SK-N-SH treated with all-trans-retinoic acid at 6 μM for 48 hours (cell line): ENCODE measurements at regions not wholly inside any gene's neighbourhood (a gene's known extent, or its start where the extent isn't known, plus 50 kb on each side); places are given as distances from the start of the nearest gene placed in this dataset.
"Not testable (repeated sequence)": the region's sequence is repeated elsewhere in the genome, so short reads cannot be mapped to it uniquely, and the experiment has no call there.

ENCODE experiments used
- ATAC-seq: fragments of 200-7000 bp; cut with Tn5 transposase; 3 replicates; pipeline ENCODE4 v1.9.1; 2020; ENCODE audit warnings: mild to moderate bottlenecking, moderate library complexity
- ARNTL ChIP-seq: fragments of 450-650 bp; formaldehyde crosslinking; IDR thresholded peaks from 2 replicates; pipeline ENCODE4 v1.5.0; 2020; ENCODE audit warnings: low read depth, mild to moderate bottlenecking, moderate library complexity, borderline replicate concordance
- CSDC2 ChIP-seq: fragments of 250-450 bp; sonication (Bioruptor Pico); IDR thresholded peaks from 2 replicates; pipeline ENCODE4 v1.5.0; 2020; ENCODE audit warnings: mild to moderate bottlenecking, moderate library complexity
- CSRNP3 ChIP-seq: fragments of 250-450 bp; sonication (Bioruptor Pico); IDR thresholded peaks from 2 replicates; pipeline ENCODE4 v1.5.1; 2021; ENCODE audit warnings: mild to moderate bottlenecking, moderate library complexity
- ESRRG ChIP-seq: fragments of 250-450 bp; sonication (Bioruptor Pico); IDR thresholded peaks from 2 replicates; pipeline ENCODE4 v1.6.1; 2021; ENCODE audit warnings: mild to moderate bottlenecking
- GLIS3 ChIP-seq: fragments of 250-450 bp; sonication (Bioruptor Pico); IDR thresholded peaks from 2 replicates; pipeline ENCODE4 v1.5.0; 2020; ENCODE audit warnings: mild to moderate bottlenecking, moderate library complexity
- SNAI2 ChIP-seq: fragments of 250-450 bp; sonication (Bioruptor Pico); IDR thresholded peaks from 2 replicates; pipeline ENCODE4 v1.5.0; 2020; ENCODE audit warnings: mild to moderate bottlenecking, moderate library complexity
- TCF4 ChIP-seq: fragments of 250-450 bp; sonication (Bioruptor Pico); IDR thresholded peaks from 2 replicates; pipeline ENCODE4 v1.8.0; 2021; ENCODE audit warnings: mild to moderate bottlenecking, moderate library complexity, borderline replicate concordance
- TOX ChIP-seq: fragments of 250-450 bp; sonication (Bioruptor Pico); IDR thresholded peaks from 2 replicates; pipeline ENCODE4 v1.8.0; 2021; ENCODE audit warnings: mild to moderate bottlenecking, moderate library complexity, borderline replicate concordance
- ZC3H10 ChIP-seq: fragments of 250-450 bp; sonication (Bioruptor Pico); IDR thresholded peaks from 2 replicates; pipeline ENCODE4 v1.5.1; 2021; ENCODE audit warnings: mild to moderate bottlenecking, moderate library complexity
- ZFP3 ChIP-seq: fragments of 250-450 bp; sonication (Bioruptor Pico); IDR thresholded peaks from 2 replicates; pipeline ENCODE4 v1.5.0; 2020; ENCODE audit warnings: mild to moderate bottlenecking, moderate library complexity
- ZFP30 ChIP-seq: fragments of 450-650 bp; formaldehyde crosslinking; IDR thresholded peaks from 2 replicates; pipeline ENCODE4 v1.5.0; 2022; ENCODE audit warnings: mild to moderate bottlenecking, moderate library complexity
- ZNF565 ChIP-seq: fragments of 450-650 bp; formaldehyde crosslinking; conservative IDR thresholded peaks from 2 replicates; pipeline ENCODE4 v1.5.0; 2020; ENCODE audit warnings: low read depth, mild to moderate bottlenecking, moderate library complexity
- ZNF70 ChIP-seq: fragments of 450-650 bp; formaldehyde crosslinking; IDR thresholded peaks from 2 replicates; pipeline ENCODE4 v1.5.0; 2020; ENCODE audit warnings: mild to moderate bottlenecking, moderate library complexity
- ZNF8 ChIP-seq: fragments of 450-650 bp; formaldehyde crosslinking; IDR thresholded peaks from 2 replicates; pipeline ENCODE4 v1.5.0; 2020; ENCODE audit warnings: mild to moderate bottlenecking, moderate library complexity
- TF ChIP-seq, protein P1 (sequence below): fragments of 250-450 bp; sonication (Bioruptor Pico); IDR thresholded peaks from 2 replicates; pipeline ENCODE4 v1.8.0; 2021; ENCODE audit warnings: low read depth, mild to moderate bottlenecking, moderate library complexity, borderline replicate concordance
- TF ChIP-seq, protein P2 (sequence below): fragments of 250-450 bp; sonication (Bioruptor Pico); IDR thresholded peaks from 2 replicates; pipeline ENCODE4 v1.5.1; 2020; ENCODE audit warnings: low read depth, mild to moderate bottlenecking, moderate library complexity
- TF ChIP-seq, protein P3 (sequence below): fragments of 250-450 bp; sonication (Bioruptor Pico); IDR thresholded peaks from 2 replicates; pipeline ENCODE4 v1.8.0; 2020; ENCODE audit warnings: mild to moderate bottlenecking, moderate library complexity, borderline replicate concordance
- TF ChIP-seq, protein P4 (sequence below): fragments of 250-450 bp; sonication (Bioruptor Pico); IDR thresholded peaks from 2 replicates; pipeline ENCODE4 v1.5.0; 2020; ENCODE audit warnings: mild to moderate bottlenecking, moderate library complexity

DNA sequence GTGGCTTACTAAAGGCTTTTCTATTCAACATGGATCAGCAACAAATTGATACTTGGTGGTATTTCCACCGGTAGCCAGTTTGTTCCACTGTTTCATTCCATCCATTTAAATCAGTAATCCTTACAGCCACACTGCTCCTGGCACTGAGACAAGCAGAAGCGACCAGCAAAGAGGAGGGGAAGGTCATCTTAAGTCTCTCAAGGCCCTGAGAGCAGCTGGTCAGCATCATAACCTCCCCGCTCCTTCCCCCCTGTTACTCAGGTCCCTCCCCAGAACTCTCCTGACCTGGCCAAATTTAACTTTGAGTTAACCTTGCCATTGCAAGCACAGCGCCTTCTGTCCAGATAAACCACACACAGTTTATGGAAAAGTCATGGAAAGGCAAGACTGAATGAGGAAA lies 331.3 kb upstream of the KLF3 start:
- no peak for ATAC-seq
- TF ChIP-seq CSDC2 (CRISPR knock-in tag) (no peak), CSRNP3 (CRISPR knock-in tag) (no peak), ESRRG (no peak)

GRCh38 chr4:38333219-38333618 lies 330.8 kb upstream of the KLF3 start:
- no peak for ATAC-seq
- TF ChIP-seq ESRRG (no peak), ZNF565 (CRISPR knock-in tag) (no peak), ZNF70 (CRISPR knock-in tag) (no peak), ARNTL (CRISPR knock-in tag) (no peak), GLIS3 (CRISPR knock-in tag) (no peak), TOX (CRISPR knock-in tag) (no peak)

DNA sequence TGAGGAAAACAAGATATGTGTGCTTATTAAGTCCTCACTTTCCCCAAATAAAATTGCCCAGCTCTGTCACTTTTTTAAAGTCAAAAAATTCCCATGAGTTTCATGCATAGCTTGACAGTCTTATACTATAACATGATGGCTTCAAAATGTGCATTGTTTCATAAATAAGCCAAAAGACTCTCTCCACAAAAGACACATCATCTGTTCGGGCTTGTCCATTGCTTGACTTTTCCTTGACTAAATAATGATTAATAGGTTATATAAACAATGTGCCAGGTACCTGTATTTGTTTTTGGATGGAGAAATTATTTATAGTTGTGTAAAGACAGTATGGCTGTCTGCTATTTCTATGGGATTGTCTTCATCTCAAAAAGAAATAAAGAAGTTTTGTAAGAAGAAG lies 329.2 kb upstream of the KLF3 start:
- TF ChIP-seq, protein P1, sequence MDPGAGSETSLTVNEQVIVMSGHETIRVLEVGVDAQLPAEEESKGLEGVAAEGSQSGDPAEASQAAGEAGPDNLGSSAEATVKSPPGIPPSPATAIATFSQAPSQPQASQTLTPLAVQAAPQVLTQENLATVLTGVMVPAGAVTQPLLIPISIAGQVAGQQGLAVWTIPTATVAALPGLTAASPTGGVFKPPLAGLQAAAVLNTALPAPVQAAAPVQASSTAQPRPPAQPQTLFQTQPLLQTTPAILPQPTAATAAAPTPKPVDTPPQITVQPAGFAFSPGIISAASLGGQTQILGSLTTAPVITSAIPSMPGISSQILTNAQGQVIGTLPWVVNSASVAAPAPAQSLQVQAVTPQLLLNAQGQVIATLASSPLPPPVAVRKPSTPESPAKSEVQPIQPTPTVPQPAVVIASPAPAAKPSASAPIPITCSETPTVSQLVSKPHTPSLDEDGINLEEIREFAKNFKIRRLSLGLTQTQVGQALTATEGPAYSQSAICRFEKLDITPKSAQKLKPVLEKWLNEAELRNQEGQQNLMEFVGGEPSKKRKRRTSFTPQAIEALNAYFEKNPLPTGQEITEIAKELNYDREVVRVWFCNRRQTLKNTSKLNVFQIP (CRISPR knock-in tag) = no peak
- TF ChIP-seq ZC3H10 (CRISPR knock-in tag) (no peak), ZFP30 (CRISPR knock-in tag) (no peak), ZNF8 (CRISPR knock-in tag) (no peak), TCF4 (CRISPR knock-in tag) (no peak), ARNTL (CRISPR knock-in tag) (no peak), CSDC2 (CRISPR knock-in tag) (no peak), SNAI2 (CRISPR knock-in tag) (no peak), TOX (CRISPR knock-in tag) (no peak), ZNF565 (CRISPR knock-in tag) (no peak), ZFP3 (CRISPR knock-in tag) (no peak), ZNF70 (CRISPR knock-in tag) (no peak), ESRRG (no peak)
- TF ChIP-seq, protein P2, sequence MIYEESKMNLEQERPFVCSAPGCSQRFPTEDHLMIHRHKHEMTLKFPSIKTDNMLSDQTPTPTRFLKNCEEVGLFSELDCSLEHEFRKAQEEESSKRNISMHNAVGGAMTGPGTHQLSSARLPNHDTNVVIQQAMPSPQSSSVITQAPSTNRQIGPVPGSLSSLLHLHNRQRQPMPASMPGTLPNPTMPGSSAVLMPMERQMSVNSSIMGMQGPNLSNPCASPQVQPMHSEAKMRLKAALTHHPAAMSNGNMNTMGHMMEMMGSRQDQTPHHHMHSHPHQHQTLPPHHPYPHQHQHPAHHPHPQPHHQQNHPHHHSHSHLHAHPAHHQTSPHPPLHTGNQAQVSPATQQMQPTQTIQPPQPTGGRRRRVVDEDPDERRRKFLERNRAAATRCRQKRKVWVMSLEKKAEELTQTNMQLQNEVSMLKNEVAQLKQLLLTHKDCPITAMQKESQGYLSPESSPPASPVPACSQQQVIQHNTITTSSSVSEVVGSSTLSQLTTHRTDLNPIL = no peak
- TF ChIP-seq, protein P3, sequence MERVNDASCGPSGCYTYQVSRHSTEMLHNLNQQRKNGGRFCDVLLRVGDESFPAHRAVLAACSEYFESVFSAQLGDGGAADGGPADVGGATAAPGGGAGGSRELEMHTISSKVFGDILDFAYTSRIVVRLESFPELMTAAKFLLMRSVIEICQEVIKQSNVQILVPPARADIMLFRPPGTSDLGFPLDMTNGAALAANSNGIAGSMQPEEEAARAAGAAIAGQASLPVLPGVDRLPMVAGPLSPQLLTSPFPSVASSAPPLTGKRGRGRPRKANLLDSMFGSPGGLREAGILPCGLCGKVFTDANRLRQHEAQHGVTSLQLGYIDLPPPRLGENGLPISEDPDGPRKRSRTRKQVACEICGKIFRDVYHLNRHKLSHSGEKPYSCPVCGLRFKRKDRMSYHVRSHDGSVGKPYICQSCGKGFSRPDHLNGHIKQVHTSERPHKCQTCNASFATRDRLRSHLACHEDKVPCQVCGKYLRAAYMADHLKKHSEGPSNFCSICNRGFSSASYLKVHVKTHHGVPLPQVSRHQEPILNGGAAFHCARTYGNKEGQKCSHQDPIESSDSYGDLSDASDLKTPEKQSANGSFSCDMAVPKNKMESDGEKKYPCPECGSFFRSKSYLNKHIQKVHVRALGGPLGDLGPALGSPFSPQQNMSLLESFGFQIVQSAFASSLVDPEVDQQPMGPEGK = no peak
- TF ChIP-seq, protein P4, sequence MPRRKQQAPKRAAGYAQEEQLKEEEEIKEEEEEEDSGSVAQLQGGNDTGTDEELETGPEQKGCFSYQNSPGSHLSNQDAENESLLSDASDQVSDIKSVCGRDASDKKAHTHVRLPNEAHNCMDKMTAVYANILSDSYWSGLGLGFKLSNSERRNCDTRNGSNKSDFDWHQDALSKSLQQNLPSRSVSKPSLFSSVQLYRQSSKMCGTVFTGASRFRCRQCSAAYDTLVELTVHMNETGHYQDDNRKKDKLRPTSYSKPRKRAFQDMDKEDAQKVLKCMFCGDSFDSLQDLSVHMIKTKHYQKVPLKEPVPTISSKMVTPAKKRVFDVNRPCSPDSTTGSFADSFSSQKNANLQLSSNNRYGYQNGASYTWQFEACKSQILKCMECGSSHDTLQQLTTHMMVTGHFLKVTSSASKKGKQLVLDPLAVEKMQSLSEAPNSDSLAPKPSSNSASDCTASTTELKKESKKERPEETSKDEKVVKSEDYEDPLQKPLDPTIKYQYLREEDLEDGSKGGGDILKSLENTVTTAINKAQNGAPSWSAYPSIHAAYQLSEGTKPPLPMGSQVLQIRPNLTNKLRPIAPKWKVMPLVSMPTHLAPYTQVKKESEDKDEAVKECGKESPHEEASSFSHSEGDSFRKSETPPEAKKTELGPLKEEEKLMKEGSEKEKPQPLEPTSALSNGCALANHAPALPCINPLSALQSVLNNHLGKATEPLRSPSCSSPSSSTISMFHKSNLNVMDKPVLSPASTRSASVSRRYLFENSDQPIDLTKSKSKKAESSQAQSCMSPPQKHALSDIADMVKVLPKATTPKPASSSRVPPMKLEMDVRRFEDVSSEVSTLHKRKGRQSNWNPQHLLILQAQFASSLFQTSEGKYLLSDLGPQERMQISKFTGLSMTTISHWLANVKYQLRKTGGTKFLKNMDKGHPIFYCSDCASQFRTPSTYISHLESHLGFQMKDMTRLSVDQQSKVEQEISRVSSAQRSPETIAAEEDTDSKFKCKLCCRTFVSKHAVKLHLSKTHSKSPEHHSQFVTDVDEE (CRISPR knock-in tag) = no peak
- no peak for ATAC-seq

- ATAC-seq = not testable (repeated sequence)
Observed at GRCh38 chr4:38338939-38339338, 325.1 kb upstream of the KLF3 start.

DNA sequence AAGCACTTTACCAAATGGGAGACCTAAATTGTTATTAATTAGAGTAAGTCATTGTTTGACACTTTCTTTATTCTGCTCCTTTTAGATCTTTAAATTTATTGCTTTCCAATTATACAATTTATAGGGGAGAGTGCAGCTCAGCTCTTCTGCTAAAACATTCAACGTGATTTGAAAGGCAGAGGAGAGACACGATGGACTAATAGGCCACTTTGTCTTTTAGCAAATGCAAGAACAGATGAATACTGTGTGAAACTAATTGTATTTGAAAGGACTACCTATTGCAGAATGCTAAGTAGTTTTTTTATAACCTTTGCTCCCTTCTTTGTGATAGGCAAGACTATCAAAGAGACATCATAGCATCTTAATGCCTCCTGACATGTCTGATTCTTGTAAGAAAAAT lies 320.4 kb upstream of the KLF3 start:
- TF ChIP-seq, protein P2 = no peak
- TF ChIP-seq GLIS3 (CRISPR knock-in tag) = no peak
- TF ChIP-seq CSDC2 (CRISPR knock-in tag) = no peak
- no peak for TF ChIP-seq ESRRG
- no peak for TF ChIP-seq ARNTL (CRISPR knock-in tag)
- no peak for ATAC-seq
